GM18508 (cell line): ENCODE measurements at regions not wholly inside any gene's neighbourhood (a gene's known extent, or its start where the extent isn't known, plus 50 kb on each side); places are given as distances from the start of the nearest gene placed in this dataset.
A peak's percentile ranks its signal among the peaks of the same experiment; 100 is the strongest.

Experiments used
- ATAC-seq: cut with Tn5 transposase; IDR thresholded peaks from one replicate; pipeline ENCODE4 v1.9.1; 2021; ENCODE audit warnings: moderate number of reproducible peaks; ENCODE audit not compliant: insufficient read depth, unreplicated experiment

- ATAC-seq, result no peak
Measured at GRCh38 chr6:4291453-4292403, 156.4 kb upstream of the ECI2 start.

- no peak for ATAC-seq
Measured at GRCh38 chr6:4289770-4290320, 154.5 kb upstream of the ECI2 start.

- no peak for ATAC-seq
Measured at GRCh38 chr6:4287811-4288244, 152.5 kb upstream of the ECI2 start.

- ATAC-seq, result no peak
Measured at GRCh38 chr6:4287372-4287771, 152.0 kb upstream of the ECI2 start.

GRCh38 chr6:4282926-4283325 is 147.6 kb upstream of the ECI2 start:
- ATAC-seq, result no peak

- peak; percentile 65 for ATAC-seq
Measured at GRCh38 chr6:4281341-4282293, 146.2 kb upstream of the ECI2 start.

- ATAC-seq, result no peak
Measured at GRCh38 chr6:4280707-4281106, 145.3 kb upstream of the ECI2 start.

GRCh38 chr6:4280031-4280430 is 144.7 kb upstream of the ECI2 start:
- ATAC-seq, result no peak

- no peak for ATAC-seq
Measured at GRCh38 chr6:4274382-4275082, 139.2 kb upstream of the ECI2 start.

- ATAC-seq, result no peak
Measured at GRCh38 chr6:4272996-4273395, 137.6 kb upstream of the ECI2 start.

- no peak for ATAC-seq
Measured at GRCh38 chr6:4271761-4272470, 136.5 kb upstream of the ECI2 start.

- no peak for ATAC-seq
Measured at GRCh38 chr6:4270776-4271175, 135.4 kb upstream of the ECI2 start.

- ATAC-seq, result no peak
Measured at GRCh38 chr6:4270001-4270400, 134.6 kb upstream of the ECI2 start.

GRCh38 chr6:4268171-4268570 is 132.8 kb upstream of the ECI2 start:
- ATAC-seq, result no peak

- no peak for ATAC-seq
Measured at GRCh38 chr6:4265740-4266139, 130.4 kb upstream of the ECI2 start.

- no peak for ATAC-seq
Measured at GRCh38 chr6:4264601-4265000, 129.2 kb upstream of the ECI2 start.

GRCh38 chr6:4264081-4264480 is 128.7 kb upstream of the ECI2 start:
- ATAC-seq, result no peak

- ATAC-seq, result no peak
Measured at GRCh38 chr6:4262526-4262925, 127.2 kb upstream of the ECI2 start.

- no peak for ATAC-seq
Measured at GRCh38 chr6:4259391-4259790, 124.0 kb upstream of the ECI2 start.
